ENCODE measurements at regions not wholly inside any gene's neighbourhood (a gene's known extent, or its start where the extent isn't known, plus 50 kb on each side); places are given as distances from the start of the nearest gene placed in this dataset.

GRCh38 chr9:88898039-88898720 is 93.1 kb upstream of the S1PR3 start:
- Mint-ChIP-seq H3K27ac (no peak overlapping the region), H3K4me1 (no peaks in the 10 kb centered on the region), H3K36me3 (no peaks in the 10 kb centered on the region), H3K4me3 (peak overlapping the region in 1 of 2 donors; percentile 21), H3K27me3 (ENCODE audit: low read depth in 3 of 3) (peaks cover 21 to 52% (median 33%) of the 10 kb centered on the region in 3 donors), H3K9me3 (peaks cover 0 to 6% (median 2%) of the 10 kb centered on the region in 7 donors)
- H3K4me2 ChIP-seq (replicated peaks; ENCODE audit: extremely low read depth, low read length, poor library complexity, severe bottlenecking), result no peak overlapping the region
- 83% methylated on average over 1 of the region's 5 CpGs for WGBS (ENCODE audit: insufficient coverage)
- no peak overlapping the region for H3K9ac ChIP-seq (ENCODE audit: insufficient read depth, low read length, poor library complexity, severe bottlenecking)
- peaks cover 28 to 57% of the 10 kb centered on the region in 2 donors for H3K27me3 ChIP-seq (ENCODE audit: control insufficient read depth in 2 of 2, insufficient read depth in 2 of 2, low read length in 2 of 2)
- H3K79me2 ChIP-seq (ENCODE audit: insufficient read depth, low read length), result no peaks in the 10 kb centered on the region
- TF ChIP-seq CTCF (IDR thresholded peaks at IDR 0.05), result no peak
- no peak for DNase-seq
- H3K36me3 ChIP-seq (replicated peaks in 1 of 2; ENCODE audit: control insufficient read depth in 1 of 2, insufficient read depth in 2 of 2, low read length in 2 of 2), result no peaks in the 10 kb centered on the region
- no peaks in the 10 kb centered on the region for H3K9me3 ChIP-seq (replicated peaks in 1 of 2; ENCODE audit: control insufficient read depth in 1 of 2, insufficient read depth in 1 of 2, low read length in 2 of 2)
- H3K4me3 ChIP-seq (replicated peaks in 1 of 3; ENCODE audit: low read depth in 2 of 3, low read length in 3 of 3), result no peak overlapping the region
- H4K20me1 ChIP-seq (ENCODE audit: insufficient read depth, low read length), result no peaks in the 10 kb centered on the region
- no peak overlapping the region for H2AFZ ChIP-seq (ENCODE audit: insufficient read depth, low read depth, low read length, poor library complexity, severe bottlenecking)
- H3K4me1 ChIP-seq (ENCODE audit: control insufficient read depth in 1 of 2, insufficient read depth in 2 of 2, low read length in 2 of 2), result no peaks in the 10 kb centered on the region
- no peak overlapping the region for H3K27ac ChIP-seq (ENCODE audit: low read depth in 1 of 2, low read length in 2 of 2)
- intact Hi-C loops (cut with micrococcal nuclease), result loop anchor here in 1 of 2 donors (10.0 kb wide), 1 partner anchor 63 kb away; no protein-coding TSS in a partner anchor

- H3K79me2 ChIP-seq (ENCODE audit: insufficient read depth, low read length), result no peaks in the 10 kb centered on the region
- H3K27me3 Mint-ChIP-seq (ENCODE audit: low read depth in 3 of 3), result peaks cover 8 to 41% (median 30%) of the 10 kb centered on the region in 3 donors
These were observed 85.8 kb upstream of the S1PR3 start for GRCh38 chr9:88905506-88905905.

More at GRCh38 chr9:88905506-88905905, 85.8 kb upstream of the S1PR3 start:
- peaks cover 4 to 20% of the 10 kb centered on the region in 2 donors for H3K27me3 ChIP-seq (ENCODE audit: control insufficient read depth in 2 of 2, insufficient read depth in 2 of 2, low read length in 2 of 2)
- no peaks in the 10 kb centered on the region for H3K36me3 ChIP-seq (replicated peaks in 1 of 2; ENCODE audit: control insufficient read depth in 1 of 2, insufficient read depth in 2 of 2, low read length in 2 of 2)
- no peak overlapping the region for H3K4me2 ChIP-seq (replicated peaks; ENCODE audit: extremely low read depth, low read length, poor library complexity, severe bottlenecking)
- no peak overlapping the region for H3K9ac ChIP-seq (ENCODE audit: insufficient read depth, low read length, poor library complexity, severe bottlenecking)
- Mint-ChIP-seq H3K27ac (no peak overlapping the region), H3K9me3 (peaks cover 7 to 19% (median 14%) of the 10 kb centered on the region in 7 donors), H3K36me3 (peaks cover 0 to 2% of the 10 kb centered on the region in 2 donors), H3K4me1 (no peaks in the 10 kb centered on the region), H3K4me3 (no peak overlapping the region)
- H4K20me1 ChIP-seq (ENCODE audit: insufficient read depth, low read length), result no peaks in the 10 kb centered on the region
- intact Hi-C loops (cut with micrococcal nuclease), result loop anchor here in 1 of 2 donors (10.0 kb wide), 1 partner anchor 49 kb away; no protein-coding TSS in a partner anchor
- H3K4me3 ChIP-seq (replicated peaks in 1 of 3; ENCODE audit: low read depth in 2 of 3, low read length in 3 of 3), result no peak overlapping the region
- no CpG with 5 or more reads among the region's 2 CpGs for WGBS (ENCODE audit: insufficient coverage)
- no peak for DNase-seq
- no peak overlapping the region for H2AFZ ChIP-seq (ENCODE audit: insufficient read depth, low read depth, low read length, poor library complexity, severe bottlenecking)
- no peaks in the 10 kb centered on the region for H3K4me1 ChIP-seq (ENCODE audit: control insufficient read depth in 1 of 2, insufficient read depth in 2 of 2, low read length in 2 of 2)
- H3K27ac ChIP-seq (ENCODE audit: low read depth in 1 of 2, low read length in 2 of 2), result no peak overlapping the region
- TF ChIP-seq CTCF (IDR thresholded peaks at IDR 0.05), result no peak
- H3K9me3 ChIP-seq (replicated peaks in 1 of 2; ENCODE audit: control insufficient read depth in 1 of 2, insufficient read depth in 1 of 2, low read length in 2 of 2), result no peaks in the 10 kb centered on the region

All from CD14-positive monocyte (primary cell).